Esophagus squamous epithelium (tissue), 5 donors: ENCODE measurements at regions not wholly inside any gene's neighbourhood (a gene's known extent, or its start where the extent isn't known, plus 50 kb on each side); places are given as distances from the start of the nearest gene placed in this dataset.

ENCODE experiments used
- DNase-seq: peaks from one replicate; lab custom pipeline; 2025; lab: John Stamatoyannopoulos, UW
- H3K27ac ChIP-seq, 4 donors: fragments of 200-600 bp; sonication (generic); one replicate each; pipeline ENCODE4 v1.5.1; 2016 to 2019; ENCODE audit warnings: mild to moderate bottlenecking in 1 of 4
- H3K27me3 ChIP-seq, 4 donors: fragments of 200-600 bp; sonication (generic); 1 replicate in 3 of 4; 2 replicates in 1 of 4; pipeline versions ENCODE4 v1.5.1 to v1.6.0; 2017 to 2021; ENCODE audit warnings: antibody characterized with exemption in 1 of 4
- H3K36me3 ChIP-seq, 3 donors: fragments of 200-600 bp; sonication (generic); one replicate each; pipeline ENCODE4 v1.5.1; 2016 to 2019
- H3K4me1 ChIP-seq, 3 donors: fragments of 200-600 bp; sonication (generic); one replicate each; pipeline ENCODE4 v1.5.1; 2017 to 2019
- H3K4me3 ChIP-seq, 4 donors: fragments of 200-600 bp; sonication (generic); 1 replicate in 3 of 4; 2 replicates in 1 of 4; pipeline ENCODE4 v1.5.1; 2016 to 2019; ENCODE audit warnings: mild to moderate bottlenecking in 2 of 4, moderate library complexity in 1 of 4
- H3K9me3 ChIP-seq, 3 donors: fragments of 200-600 bp; sonication (generic); one replicate each; pipeline ENCODE4 v1.5.1; 2016 to 2019
- CTCF ChIP-seq, 6 experiments: fragments of 450-650 bp in 4 of 6; fragments of 200-600 bp in 2 of 6; sonication (generic) in 2 of 6; IDR thresholded peaks; one replicate each; pipeline ENCODE4 v1.5.1; 2016 to 2019; ENCODE audit warnings: antibody characterized with exemption in 6 of 6, mild to moderate bottlenecking in 4 of 6, moderate library complexity in 4 of 6
- POLR2A ChIP-seq, 4 donors: fragments of 450-650 bp; IDR thresholded peaks; one replicate each; pipeline ENCODE4 v1.6.1; 2017; ENCODE audit warnings: antibody characterized with exemption in 4 of 4, mild to moderate bottlenecking in 4 of 4, moderate library complexity in 3 of 4
- WGBS, 2 donors: methylation state at CpG; one replicate each; pipeline ENCODE4 v1.1.5; 2018; 5-methylcytosine and 5-hydroxymethylcytosine counted together
- intact Hi-C: fragments of 100-400 bp; cut with DNase I; formaldehyde crosslinking; loops from one replicate; pipeline ENCODE4 v1.15.0; 2022
- donor health status: DM: yes; HTN: yes; CAD: no.

- H3K36me3 ChIP-seq: no peaks in the 10 kb centered on the region
- H3K9me3 ChIP-seq: no peaks in the 10 kb centered on the region
- no peak for DNase-seq
- no peak for TF ChIP-seq POLR2A (IDR thresholded peaks at IDR 0.05)
- TF ChIP-seq CTCF (IDR thresholded peaks at IDR 0.05): no peak
- no peak overlapping the region for H3K4me3 ChIP-seq
- intact Hi-C loops: no loop called here
- peak overlapping the region in 2 of 4 donors; percentile 42 to 67 for H3K27ac ChIP-seq
- no peaks in the 10 kb centered on the region for H3K27me3 ChIP-seq
- H3K4me1 ChIP-seq: peaks cover 0 to 6% (median 0%) of the 10 kb centered on the region in 3 donors
Observed at GRCh38 chr6:84522135-84522549, 242.3 kb downstream of the TBX18 start.

DNA sequence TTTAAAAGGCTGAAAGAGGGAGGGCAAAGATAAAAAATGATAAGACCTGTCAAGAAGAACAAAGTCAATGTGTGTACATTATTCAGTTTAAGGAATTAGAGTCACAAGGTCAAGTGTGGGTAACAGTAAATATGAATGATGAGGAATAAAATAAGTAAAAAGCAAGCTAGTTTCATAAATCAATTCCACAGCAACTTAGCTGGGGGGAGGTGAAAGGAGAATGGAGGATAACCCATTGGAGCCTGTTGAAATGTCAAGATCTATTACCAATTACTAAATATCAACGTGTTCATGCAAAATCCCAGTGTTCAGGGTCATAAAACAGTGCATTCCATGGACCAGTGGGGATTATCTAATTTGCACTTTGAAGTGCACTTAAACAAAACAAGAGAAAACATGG is 242.9 kb downstream of the TBX18 start:
- Histone ChIP-seq H3K9me3 (no peaks in the 10 kb centered on the region), H3K27me3 (no peaks in the 10 kb centered on the region), H3K27ac (peak overlapping the region in 1 of 4 donors; percentile 40), H3K4me1 (peaks cover 0 to 6% (median 0%) of the 10 kb centered on the region in 3 donors), H3K36me3 (no peaks in the 10 kb centered on the region), H3K4me3 (no peak overlapping the region)
- no peak for DNase-seq
- WGBS, 2 donors: 7 to 12% methylated on average over 1 of the region's 1 CpG
- TF ChIP-seq CTCF (IDR thresholded peaks at IDR 0.05) (no peak), POLR2A (IDR thresholded peaks at IDR 0.05) (no peak)
- intact Hi-C loops: no loop called here

DNA sequence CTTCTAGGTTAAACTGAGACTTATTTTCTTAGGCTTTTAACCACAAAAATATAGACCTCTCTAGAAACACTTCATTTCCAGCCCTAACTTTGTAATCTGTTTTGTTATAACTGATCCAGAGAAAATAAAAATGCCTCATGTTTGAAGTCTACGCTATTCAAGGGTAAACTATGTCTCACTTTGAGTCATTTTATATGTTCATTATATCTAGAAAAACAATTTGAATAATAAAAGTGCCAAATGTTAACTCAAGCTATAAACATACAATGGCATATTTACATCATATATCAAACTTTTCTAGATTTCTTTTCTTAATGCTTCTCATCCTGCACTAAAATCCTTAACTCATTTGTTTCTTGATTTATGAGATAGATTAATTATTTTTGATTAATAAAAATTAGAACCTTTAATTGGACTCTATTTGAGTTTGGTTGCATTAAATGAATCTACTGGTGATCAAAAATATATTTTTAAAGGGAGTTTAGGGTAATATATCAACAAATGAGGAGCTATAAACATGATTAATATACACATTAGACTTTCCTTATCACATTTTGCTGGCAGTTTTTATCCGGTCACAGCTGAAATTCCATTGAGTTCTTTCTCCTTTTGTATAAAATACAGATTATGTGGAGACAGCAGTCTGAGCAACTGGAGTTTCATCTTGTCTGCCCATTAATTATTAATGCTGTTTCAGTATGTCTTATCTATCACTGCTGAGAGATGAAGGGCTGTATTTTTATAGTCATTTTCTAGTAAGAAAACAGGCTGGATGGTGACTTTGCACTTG is 246.5 kb downstream of the TBX18 start:
- Histone ChIP-seq H3K36me3 (no peaks in the 10 kb centered on the region), H3K27me3 (no peaks in the 10 kb centered on the region), H3K4me3 (no peak overlapping the region), H3K4me1 (peaks cover 0 to 6% (median 0%) of the 10 kb centered on the region in 3 donors), H3K27ac (no peak overlapping the region), H3K9me3 (no peaks in the 10 kb centered on the region)
- intact Hi-C loops: no loop called here
- DNase-seq: no peak
- TF ChIP-seq POLR2A (IDR thresholded peaks at IDR 0.05) (no peak), CTCF (IDR thresholded peaks at IDR 0.05) (no peak)
- WGBS, 2 donors: 50 to 52% methylated on average over 2 of the region's 2 CpGs

DNA sequence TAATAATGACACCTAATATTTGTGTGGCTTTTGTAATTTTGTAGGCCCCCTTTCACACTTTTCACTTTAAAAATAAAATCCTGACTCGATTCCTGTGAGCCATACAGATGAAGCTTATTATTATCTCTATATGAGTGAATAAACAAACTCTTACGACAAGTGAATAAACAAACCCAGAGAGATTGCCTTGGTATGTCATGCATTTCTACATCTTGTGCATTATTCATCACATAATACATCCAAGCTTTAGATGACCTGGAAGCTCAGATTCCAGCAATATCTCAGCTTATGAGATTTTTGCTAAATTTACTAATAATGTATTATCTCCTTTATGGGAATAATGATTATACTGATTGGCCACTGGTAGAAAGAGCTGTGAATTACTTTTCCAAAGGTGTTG is 248.2 kb downstream of the TBX18 start:
- H3K4me3 ChIP-seq: no peak overlapping the region
- H3K27me3 ChIP-seq: no peaks in the 10 kb centered on the region
- TF ChIP-seq CTCF (IDR thresholded peaks at IDR 0.05): no peak
- no peak for TF ChIP-seq POLR2A (IDR thresholded peaks at IDR 0.05)
- WGBS, 2 donors: 45 to 49% methylated on average over 2 of the region's 2 CpGs
- intact Hi-C loops: no loop called here
- no peak for DNase-seq
- H3K36me3 ChIP-seq: no peaks in the 10 kb centered on the region
- H3K27ac ChIP-seq: no peak overlapping the region
- H3K9me3 ChIP-seq: no peaks in the 10 kb centered on the region
- no peaks in the 10 kb centered on the region for H3K4me1 ChIP-seq

GRCh38 chr6:84515067-84515466 is 249.3 kb downstream of the TBX18 start:
- Histone ChIP-seq H3K4me1 (no peaks in the 10 kb centered on the region), H3K27ac (no peak overlapping the region), H3K4me3 (no peak overlapping the region), H3K9me3 (no peaks in the 10 kb centered on the region), H3K27me3 (no peaks in the 10 kb centered on the region), H3K36me3 (no peaks in the 10 kb centered on the region)
- DNase-seq: no peak
- TF ChIP-seq CTCF (IDR thresholded peaks at IDR 0.05) (no peak), POLR2A (IDR thresholded peaks at IDR 0.05) (no peak)
- intact Hi-C loops: no loop called here
- WGBS, 2 donors: 46 to 48% methylated on average over 6 of the region's 6 CpGs
